GM21423 (cell line): ENCODE measurements at regions not wholly inside any gene's neighbourhood (a gene's known extent, or its start where the extent isn't known, plus 50 kb on each side); places are given as distances from the start of the nearest gene placed in this dataset.
"Not testable (repeated sequence)": the region's sequence is repeated elsewhere in the genome, so short reads cannot be mapped to it uniquely, and the experiment has no call there.

Experiments
- ATAC-seq: cut with Tn5 transposase; IDR thresholded peaks from one replicate; pipeline ENCODE4 v1.9.1; 2021; ENCODE audit warnings: mild to moderate bottlenecking, moderate library complexity; ENCODE audit not compliant: unreplicated experiment

- not testable (repeated sequence) for ATAC-seq
These were observed 422.3 kb downstream of the CCDC85A start for GRCh38 chr2:56606086-56606485.

- ATAC-seq: no peak
These were observed 429.5 kb downstream of the CCDC85A start for GRCh38 chr2:56613254-56613653.

DNA sequence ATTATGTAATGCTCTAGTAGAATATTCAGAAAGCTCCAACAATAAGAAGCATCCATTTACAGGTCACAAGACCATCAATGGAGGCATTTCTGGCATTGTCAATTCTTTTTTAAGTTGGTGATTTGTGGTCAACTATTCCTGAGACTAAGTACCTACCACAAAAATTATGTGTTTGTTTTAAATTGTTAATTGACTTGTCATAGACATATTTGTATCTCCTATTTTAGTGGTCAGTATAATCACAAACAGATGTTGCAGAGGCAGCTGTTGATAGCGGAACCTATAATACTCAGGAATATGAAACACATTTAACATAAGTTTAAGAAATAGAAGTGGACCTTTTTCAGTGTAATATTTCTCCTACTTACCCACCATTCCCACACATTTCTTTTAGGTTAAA, 430.1 kb downstream of the CCDC85A start:
- no peak for ATAC-seq

- no peak for ATAC-seq
These were observed 432.0 kb downstream of the CCDC85A start for GRCh38 chr2:56615760-56616159.

- no peak for ATAC-seq
These were observed 440.4 kb downstream of the CCDC85A start for GRCh38 chr2:56624181-56624580.

DNA sequence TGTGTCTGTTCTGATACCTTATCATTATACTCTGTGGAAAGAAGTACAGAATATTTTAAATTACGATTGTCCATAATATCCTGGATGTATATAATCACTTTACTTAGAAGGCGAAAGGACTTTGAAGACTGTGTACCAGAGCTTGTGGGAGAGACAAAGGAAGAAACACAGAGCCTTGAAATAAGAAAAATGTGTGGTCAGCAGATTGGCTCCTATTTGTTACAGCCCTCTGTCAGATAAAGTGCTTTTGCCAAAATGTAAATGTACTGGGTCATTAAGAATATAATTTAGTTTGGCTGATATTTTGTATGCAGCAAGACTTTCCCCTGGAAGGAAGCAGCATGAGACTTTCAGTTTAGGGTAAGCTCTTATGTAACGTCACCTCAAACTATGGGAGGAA, 443.1 kb downstream of the CCDC85A start:
- ATAC-seq: no peak

DNA sequence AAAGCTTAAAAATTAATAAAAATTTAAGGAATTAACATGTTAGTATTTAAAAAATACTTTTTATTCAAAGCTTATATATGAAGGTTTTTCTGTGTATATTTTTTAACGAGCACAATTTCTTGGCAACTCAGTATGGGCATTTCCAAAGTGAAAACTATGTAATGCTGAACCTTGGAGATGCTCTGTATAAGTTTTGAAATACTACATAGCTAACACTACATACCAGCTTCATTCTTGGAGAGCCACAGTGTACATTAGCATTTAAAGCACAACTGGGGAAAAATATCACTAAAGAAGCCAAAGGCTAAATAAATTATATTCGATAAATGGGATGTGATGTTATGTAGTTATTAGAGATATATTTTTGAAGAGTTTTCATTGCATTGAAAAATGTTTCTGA, 446.5 kb downstream of the CCDC85A start:
- ATAC-seq: no peak

GRCh38 chr2:56647997-56648396, 464.2 kb downstream of the CCDC85A start:
- ATAC-seq: no peak

- no peak for ATAC-seq
These were observed 465.0 kb downstream of the CCDC85A start for GRCh38 chr2:56648802-56649201.

- ATAC-seq: no peak
These were observed 471.1 kb downstream of the CCDC85A start for GRCh38 chr2:56654936-56655335.

DNA sequence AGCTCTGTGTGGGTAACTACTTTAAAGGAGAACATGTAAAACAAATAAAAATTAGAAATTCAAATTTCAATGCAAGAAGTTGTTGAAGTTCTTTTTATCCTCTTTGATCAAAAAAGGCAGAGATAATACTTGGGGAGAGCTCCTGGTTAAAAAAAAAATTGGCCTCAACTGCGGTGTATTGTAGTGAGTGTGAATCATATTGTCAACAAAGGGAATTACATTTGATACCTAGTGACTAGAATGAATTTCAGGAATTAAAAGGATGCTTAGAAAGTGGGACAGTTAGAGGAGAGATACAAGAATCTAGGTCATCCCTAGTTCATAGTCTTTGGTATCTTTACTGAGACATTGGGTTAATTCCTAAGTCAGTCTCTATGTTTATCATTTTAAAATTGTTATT, 473.0 kb downstream of the CCDC85A start:
- ATAC-seq: no peak

GRCh38 chr2:56666777-56667176, 483.0 kb downstream of the CCDC85A start:
- ATAC-seq: no peak

- ATAC-seq: no peak
These were observed 488.3 kb downstream of the CCDC85A start for GRCh38 chr2:56671973-56672569.

GRCh38 chr2:56674084-56674483, 490.3 kb downstream of the CCDC85A start:
- ATAC-seq: no peak

DNA sequence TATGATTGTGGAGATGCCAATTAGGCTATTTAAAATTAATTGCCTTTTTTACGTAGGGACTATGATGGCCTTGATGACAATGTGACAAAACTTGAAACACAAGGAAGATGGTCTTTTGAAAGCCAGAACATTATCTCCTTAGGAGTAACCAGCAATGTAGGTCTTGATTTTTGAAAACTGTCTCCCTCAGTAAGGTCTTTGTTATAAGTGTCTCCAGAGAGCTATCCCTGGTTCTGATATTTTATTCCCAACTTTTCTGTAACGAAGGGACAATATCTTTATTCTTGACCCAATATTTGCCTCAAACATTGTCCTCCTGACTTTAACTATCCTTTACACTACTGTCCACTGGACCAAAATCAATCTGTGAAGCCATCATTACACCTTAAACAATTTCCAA, 493.2 kb downstream of the CCDC85A start:
- no peak for ATAC-seq

DNA sequence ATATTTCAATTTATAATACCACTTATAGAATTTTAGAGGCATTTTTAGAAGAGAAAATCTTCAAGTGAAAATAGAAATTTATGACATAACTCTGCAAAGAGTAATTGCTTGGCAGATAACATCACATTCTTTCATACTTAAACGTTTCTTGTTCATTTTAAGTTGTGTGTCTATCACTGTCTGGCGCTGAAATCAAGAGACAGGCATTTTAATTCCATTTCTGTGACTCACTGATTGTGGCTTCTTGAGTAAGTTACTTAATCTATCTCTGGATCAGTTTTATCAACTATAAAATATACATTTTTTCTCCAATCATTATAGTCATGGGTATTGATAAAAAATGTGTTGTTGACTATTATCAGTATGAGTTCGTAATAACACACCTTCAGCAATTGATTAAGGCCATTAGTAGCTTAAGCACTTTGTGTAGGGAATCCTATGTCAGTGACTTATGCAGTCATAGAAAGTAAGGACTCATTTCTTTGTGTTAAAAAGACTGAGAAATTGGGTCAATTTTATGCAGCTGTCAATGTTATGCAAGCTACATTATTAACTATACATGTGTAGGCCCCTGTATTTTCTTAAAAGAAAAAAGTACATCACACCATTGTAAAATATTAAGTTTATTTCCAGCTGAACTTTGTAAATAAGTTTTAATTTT, 497.3 kb downstream of the CCDC85A start:
- ATAC-seq: no peak

- ATAC-seq: no peak
These were observed 498.0 kb downstream of the CCDC85A start for GRCh38 chr2:56681659-56682396.

DNA sequence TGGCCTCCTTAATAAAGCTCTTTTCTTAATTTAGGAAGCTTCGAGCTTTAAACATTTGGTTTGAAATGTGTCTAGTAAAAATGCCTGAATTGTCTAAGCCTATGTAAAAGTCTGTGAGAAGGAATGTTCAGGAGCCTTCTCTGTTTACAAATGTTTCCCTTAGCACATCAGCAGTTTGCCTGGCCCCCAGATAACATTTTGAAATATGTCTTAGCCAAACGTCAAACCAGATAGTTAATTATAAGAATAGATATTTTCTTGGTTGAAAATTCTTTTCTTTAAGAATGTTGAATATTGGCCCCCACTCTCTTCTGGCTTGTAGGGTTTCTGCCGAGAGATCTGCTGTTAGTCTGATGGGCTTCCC, 498.6 kb downstream of the CCDC85A start:
- ATAC-seq: no peak

DNA sequence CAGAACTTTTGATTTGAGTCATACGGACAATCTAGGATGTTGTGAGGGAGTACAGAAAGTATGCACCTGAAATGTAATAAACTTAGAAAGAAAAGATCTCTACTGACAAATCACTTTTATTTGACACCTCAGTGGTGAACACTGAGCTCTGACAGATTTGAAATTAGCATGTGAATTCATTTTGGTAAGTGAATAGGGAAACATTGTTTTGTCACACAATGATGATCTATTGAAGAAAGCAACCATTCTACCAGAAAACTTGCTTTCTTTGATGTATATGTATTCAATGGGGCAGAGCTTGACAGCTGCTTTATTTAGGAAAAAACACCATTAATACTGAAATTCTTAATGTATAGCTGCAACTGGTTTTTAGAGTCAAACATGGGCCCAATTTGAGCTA, 500.5 kb downstream of the CCDC85A start:
- ATAC-seq: no peak

DNA sequence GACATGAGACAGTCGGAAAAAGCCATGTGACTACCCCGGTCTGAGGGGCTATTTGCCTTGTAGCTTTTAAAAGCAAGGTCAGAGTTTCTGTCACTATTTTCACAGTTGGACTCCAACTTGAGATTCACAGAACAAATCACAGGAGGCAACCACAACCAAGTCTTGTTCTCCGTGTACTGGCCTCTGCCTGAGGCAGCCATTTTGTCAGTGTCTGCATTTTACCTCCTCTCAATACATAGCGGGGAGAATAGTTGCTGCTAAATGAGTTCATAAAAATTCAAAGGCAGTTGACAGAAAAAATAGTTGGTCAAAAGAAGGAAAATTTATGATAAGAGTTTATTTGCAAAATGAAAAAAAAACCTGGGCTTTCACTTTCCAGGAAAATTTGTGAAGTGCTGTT, 501.4 kb downstream of the CCDC85A start:
- no peak for ATAC-seq

DNA sequence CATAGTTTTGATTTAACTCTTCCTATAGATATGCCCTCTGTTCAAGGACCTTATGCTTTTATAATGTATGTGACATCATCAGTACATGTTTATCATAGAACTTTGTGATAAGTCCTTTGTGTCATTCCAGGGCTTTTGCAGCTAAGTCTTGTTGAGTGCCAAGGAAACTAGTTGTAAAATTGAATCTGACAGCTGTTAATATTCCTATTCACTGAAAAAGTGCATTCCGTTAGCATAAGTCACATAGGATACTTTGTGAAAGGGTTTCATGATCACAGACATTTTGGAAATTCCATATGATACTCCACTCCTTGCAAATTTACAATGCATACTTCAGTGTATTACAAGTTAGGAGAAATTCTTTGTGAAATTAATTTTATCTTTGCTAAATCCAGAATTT, 503.4 kb downstream of the CCDC85A start:
- ATAC-seq: no peak

DNA sequence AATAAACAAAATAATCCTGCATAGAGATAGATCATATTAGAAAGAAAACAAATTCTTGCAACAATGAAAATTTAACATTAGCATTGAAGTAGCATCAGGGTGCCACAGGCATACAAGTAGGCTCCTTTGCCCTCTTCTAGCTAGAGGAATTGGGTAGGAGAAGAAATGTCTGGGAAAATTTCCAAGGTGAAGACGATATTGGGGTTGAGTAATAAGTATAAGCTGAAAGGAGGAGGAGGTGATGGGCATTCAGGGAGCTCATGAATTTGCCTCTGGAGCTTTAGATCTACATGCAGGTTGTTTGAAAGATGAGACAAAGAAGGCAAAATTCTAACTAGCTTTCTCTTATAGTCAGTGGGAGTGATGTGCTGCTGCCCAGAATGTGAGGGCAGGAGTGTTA, 504.9 kb downstream of the CCDC85A start:
- no peak for ATAC-seq
